HG02885 (cell line): ENCODE measurements at regions not wholly inside any gene's neighbourhood (a gene's known extent, or its start where the extent isn't known, plus 50 kb on each side); places are given as distances from the start of the nearest gene placed in this dataset.
"Not testable (repeated sequence)": the region's sequence is repeated elsewhere in the genome, so short reads cannot be mapped to it uniquely, and the experiment has no call there.

Experiments used
- ATAC-seq: cut with Tn5 transposase; IDR thresholded peaks from one replicate; pipeline ENCODE4 v1.9.1; 2021; ENCODE audit warnings: mild to moderate bottlenecking; ENCODE audit not compliant: unreplicated experiment, poor library complexity

DNA sequence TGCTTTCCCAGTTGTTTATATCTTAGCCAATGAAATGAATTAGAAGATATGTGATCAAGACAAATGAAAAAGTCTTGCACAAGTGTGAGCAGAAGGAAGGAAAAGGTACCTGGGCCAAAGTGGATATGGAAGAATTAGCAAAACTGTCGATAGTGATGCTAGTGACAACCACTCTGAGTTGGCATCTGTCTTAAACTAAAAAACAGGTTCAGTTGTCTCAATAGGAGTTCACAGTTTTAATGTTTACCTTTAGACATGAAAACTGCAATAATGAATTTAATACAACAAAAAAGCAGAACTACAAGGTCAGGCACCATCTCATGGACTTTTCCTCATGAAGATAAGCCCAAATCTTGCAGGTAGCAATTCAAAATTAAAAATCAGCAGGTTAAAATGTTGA is 688.5 kb downstream of the EFNB2 start:
- no peak for ATAC-seq

DNA sequence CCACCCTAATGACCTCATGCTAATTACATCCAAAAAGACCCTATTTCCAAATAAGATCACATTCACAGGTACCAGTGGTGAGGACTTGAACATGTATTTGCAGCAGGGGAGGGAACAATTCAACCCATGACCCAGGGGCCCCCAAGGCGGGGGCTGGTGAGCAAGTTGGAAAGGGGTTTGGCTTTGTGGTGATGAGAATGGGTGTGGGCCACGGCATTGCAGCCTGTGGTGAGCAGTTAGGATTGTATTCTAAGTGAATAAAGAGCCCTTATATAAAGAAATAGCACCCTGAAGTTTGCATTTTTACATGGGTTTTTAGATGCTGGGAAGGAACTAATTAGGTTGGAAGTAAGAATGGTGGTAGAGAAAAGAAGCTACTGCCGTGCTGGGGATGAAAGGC is 694.2 kb downstream of the EFNB2 start:
- no peak for ATAC-seq

DNA sequence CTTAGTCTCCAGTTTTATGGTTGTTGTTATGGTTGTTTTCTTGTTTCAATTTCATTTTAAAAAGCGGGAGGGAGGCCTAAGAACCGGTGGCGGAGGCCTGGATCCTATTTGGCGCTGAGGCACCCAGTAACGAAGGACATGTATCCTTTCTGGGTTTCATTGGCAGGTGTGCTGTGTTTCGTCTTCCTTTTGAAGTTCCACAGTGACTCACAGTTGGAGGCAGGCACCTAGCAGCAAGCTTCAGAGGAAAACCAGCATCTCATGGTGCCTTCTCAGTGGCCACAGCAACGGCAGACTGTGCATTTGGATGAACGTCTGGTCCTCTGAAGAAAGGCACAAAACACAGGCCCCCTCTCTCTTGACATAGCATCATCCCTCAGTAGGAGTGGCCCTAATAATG is 697.2 kb downstream of the EFNB2 start:
- ATAC-seq = no peak

DNA sequence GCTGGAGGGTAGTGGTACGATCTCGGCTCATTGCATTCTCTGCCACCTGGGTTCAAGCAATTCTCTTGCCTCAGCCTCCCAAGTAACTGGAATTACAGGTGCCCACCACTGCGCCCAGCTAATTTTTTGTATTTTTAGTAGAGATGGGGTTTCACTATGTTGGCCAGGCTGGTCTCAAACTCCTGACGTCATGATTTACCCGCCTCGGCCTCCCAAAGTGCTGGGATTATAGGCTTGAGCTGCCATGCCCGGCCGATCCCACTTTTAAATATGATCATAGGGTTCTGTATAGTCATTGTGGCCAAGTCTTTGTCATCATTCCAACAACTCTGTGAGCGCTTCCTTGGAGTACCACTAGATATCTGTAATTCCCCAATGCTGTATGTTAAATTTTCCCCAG is 698.2 kb downstream of the EFNB2 start:
- not testable (repeated sequence) for ATAC-seq

DNA sequence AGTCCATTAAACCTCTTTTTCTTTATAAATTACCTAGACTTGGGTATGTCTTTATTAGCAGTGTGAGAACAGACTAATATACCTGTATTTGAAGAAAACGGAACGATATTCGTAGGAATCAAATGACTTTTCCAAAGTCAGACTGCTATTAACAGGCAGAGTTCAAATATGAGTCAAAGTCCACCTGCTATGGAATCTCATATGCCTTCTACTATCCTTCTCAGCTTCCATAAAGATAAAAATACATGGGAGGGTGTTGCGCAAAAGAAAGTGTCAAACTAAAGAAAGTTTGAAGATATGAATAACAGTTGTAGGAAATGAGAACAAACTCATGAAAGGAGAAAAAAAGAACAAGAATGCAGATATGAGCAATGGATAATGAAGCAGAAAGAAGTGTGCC is 704.6 kb downstream of the EFNB2 start:
- ATAC-seq = no peak

DNA sequence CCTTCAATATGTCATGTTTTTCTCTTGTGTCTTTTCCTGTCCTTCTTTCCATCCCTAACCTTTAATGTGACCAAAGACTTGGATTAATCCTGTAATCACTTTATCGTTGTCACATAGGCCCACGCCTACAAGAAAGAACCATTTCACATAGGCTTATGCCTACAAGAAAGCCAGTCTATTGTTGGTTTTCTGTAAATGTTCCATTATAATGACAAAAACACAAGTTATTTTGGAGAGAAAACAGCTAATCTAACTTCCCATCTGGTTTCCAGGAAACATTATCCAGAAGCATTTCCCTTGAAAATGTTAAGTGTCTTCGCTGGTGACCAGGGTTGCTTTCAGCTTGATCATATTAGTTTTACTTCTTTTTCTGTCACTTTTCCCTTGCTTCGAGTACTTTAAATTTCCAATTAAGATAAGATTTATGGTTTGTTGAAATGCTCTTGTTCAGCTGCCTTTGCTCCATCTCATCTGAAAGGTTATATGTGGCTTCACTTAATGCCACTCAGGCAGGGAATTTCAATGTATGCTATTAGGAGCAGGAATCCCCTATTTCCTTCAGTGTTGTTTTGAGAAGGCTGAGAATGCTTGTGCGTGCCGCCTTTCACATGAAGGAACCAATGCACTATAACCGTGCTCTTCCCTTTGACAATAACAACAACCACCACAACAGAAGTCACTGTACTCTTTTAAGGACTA is 708.2 kb downstream of the EFNB2 start:
- no peak for ATAC-seq

DNA sequence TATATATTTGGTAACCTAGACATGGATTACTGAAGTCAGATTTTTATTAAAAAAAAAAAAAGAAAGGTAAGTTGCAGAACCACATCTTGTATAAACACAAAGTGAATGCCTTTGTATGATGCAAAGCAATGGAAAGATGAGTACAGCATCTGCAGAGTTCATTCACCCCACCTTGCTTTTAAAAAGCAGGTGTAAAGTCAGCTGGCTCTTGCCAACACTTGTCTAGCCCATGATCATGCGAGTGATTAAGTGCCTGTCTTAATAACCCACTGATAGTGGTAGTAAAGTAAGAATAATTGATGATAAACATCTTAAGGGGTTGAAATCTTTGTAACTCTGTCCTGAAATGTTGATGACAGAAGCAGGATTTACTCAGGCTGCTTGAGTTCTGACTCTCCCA is 710.4 kb downstream of the EFNB2 start:
- ATAC-seq = no peak

DNA sequence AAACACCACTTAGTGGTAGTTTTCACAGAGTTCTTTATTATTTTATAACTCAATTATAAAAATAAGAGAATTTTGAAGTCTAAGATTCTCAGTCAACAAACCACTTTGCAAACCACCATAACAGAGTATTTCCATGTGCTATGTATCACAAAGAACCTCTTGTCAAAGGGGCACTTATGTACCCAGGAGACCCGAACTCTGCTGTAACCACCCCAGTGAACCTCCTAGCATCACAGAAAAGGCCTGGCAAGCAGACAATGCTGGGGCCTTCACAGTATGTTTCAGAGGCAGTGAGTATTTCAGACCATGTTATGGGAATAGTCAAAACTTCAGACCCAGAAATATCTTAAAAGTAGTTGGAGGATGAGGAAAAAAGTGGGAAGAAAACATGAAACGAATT is 714.1 kb downstream of the EFNB2 start:
- no peak for ATAC-seq

DNA sequence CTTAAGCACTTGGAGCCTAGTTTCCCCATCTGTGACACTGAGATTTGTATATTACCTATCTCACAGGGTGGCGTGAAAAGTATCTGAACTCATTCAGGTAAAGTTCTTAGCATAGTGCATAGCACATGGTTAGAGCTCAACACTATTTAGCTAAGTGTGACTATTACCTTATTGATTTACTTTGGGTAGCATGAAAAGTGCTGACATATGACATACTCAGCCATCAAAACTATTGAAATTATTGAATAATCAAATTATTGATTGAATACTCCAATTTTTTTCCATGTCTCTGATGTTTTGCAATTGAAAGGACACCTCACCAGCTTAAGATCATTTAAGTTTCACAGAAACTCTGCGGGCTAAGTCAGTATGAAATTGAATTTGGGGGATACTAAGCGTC is 715.0 kb downstream of the EFNB2 start:
- ATAC-seq = no peak

DNA sequence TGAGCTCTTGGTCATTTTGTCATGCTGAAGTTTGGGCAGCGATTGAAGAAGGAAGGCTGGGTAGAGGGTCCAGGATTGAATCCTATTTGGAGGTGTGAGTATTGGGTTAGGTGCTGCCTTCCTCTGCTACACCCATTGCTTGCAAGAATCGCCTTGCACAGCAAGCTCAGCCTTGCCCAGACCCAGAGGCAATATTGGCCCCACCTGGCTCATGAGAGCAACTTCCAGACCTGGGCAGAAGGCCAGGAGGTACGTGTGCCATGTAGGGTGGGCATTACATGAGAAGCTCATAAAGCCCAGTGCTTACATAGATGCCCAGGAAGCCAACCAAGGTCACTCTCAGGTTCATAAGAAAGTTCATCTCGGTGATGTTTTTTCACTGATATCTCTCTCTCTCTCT is 718.0 kb downstream of the EFNB2 start:
- no peak for ATAC-seq

DNA sequence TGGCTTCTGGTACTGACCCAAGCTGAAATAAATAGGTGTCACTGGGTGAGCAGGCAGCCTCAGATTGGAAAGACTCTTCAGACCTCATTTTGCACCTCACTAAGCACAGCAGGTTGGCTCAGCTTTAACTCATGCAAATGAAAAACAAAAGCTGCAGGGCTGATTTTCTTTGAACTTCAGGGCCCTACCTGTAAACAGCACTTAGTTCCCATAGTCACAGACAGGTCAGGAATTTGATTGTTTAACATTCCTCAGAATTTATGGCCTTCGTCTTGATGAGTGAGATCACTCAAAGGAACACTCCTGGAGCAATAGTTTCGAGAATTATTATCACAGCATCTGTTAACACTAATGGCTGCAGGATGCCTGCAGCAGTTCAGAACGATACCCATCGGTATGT is 718.5 kb downstream of the EFNB2 start:
- no peak for ATAC-seq

DNA sequence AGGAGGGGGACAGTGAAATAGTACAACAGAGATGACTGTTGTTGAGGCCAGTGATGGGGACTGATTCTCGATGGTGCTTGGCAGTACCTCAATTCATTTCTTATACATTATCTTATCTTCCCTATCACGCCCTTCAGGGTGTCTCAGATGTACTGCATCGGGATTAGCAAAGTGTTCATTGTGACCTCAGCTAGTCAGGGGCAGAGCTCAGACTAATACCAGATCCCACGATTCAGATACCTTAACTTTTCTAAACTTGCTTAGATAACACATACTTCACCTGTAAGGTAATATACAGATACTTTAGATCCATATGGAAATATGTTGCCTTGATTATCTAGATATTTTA is 720.6 kb downstream of the EFNB2 start:
- ATAC-seq = no peak

DNA sequence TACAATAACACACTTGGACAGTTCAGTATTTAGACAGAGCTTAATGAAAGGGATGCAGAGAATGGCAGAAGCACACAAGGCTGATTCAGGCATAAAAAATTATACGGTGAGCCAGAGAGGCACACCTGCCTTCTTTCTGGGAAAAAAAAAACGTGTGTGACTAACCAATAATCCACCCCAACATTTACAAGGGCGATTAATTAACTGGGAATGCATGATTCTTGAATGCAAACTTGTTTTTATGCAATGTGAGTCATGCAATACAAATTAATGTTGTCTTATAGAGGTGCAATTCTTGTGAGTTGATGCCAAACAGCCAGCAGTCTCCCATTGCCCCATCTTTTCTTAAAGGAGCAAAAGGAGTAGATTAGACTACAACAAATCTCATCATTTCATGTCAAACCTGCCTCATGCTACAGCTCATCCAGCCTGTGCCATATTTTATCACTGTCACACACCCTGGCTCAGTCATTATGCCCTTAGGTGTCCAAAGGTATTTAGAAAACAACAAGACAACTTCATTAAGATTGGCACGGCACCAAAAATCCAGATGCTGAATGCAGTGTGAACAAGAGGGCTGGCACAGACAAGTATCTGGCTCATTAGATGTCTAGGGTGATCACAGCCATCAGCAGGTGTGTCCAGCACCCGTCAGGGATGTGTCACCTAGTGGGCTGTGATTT is 721.1 kb downstream of the EFNB2 start:
- no peak for ATAC-seq

DNA sequence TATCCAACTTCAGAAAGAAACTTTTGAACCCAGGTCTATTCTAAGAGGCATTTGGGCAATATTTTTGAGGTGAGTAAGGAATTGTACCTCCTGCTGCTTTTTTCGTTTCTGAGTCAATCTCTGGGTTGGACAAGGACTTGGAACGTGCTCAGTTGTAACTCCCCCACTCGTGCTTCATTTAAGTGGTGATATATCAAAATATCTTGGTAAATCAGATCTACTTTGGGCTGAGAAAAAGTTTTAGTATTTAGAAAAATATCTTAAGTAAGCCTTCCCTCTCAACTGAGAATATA is 728.9 kb downstream of the EFNB2 start:
- no peak for ATAC-seq

DNA sequence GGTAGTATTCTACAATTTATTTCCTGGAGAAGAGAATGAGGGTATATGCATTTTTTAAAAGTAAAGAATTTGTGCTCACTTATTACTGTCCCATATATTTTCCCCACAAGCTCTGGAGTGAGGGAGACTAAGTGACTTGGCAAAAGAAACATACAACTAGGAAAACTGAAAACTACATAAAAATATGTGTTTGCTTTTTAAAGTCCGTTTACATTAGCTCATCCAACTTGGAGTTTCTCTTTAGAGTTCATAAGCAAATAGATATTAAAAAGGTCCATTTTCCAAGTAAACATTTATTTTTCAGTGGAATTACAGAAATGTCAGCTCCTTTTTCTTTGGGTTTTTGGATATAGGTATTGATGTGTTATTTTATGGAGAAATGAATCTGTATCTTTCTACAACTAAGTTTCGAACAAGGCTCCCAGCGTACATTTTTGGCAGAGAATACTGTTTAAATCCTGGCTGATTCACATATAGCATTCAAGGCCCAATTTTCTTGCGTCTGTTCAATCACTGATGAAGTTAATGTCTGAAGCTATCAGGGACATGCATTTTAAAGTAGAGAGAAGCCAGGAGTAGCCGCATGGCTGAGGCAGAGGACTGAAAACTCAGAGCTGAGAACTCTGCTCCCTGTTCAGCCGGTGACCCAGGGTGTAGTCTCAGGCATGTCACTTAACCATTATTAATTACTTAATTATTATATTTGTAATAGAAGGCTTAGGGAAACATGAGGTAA is 729.4 kb downstream of the EFNB2 start:
- ATAC-seq = no peak

DNA sequence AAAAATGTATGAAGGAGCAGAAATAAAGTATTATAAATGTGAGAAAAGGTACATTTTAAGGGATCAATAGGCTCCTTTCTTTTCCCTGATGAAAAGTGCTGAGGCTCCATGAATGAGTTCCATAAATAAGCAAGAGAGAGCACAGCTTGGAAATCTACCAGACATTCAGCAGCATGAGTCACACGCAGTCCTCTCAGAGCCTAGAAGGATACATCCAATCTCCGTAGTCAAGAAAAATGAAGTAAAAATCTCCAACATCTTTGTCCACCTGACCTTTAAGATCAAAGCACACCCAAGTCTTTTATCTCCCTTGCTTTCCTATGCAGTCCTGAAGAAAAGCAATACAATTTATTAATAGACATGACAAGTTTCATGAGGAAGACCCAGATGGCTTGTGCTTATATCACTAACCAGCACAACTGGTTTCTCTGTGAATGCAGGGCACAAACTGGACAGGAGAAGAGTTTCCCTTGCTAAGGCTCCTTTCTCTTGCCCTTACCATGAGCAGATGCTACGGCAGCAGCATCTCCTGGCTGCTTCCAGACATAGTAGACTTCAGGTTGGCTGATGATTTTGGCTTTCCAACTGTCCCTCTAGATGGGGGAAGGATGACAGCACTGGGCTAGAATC is 730.8 kb downstream of the EFNB2 start:
- ATAC-seq = no peak

DNA sequence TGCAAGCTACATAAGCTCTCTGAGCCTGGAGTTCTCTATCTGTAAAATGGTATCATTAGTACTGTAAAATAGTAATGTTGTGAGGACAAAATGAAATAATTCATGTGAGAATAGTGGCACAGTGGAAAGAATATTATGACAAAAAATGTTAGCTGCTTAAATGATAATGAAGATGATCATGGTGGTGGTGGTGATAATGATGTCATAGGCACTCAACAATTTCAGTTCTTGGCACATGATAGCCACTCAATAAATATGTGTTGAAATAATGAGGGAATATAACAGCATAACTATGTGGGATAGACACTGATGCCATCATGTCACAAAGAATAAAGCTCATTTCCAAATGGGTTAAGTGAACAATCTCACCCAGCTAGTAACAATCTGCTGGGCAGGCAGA is 736.3 kb downstream of the EFNB2 start:
- ATAC-seq = no peak

DNA sequence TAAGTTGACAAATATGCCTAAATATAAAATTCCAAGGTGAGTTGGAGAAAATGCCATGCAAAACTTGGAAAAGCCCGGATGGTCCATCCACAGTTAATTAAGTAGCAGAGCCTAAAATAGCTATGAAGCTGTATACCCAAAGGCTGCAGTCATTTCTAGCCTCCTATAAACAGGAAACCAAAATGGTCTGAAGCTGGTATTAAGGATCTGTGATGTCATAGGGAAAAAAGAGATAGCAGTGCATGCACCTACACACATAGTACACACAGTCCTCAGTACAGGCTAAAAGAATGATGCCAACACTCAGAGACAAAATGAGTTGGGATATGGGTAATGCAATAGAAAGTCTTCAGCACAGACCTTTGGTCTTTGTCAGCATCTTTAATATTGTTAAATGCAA is 736.9 kb downstream of the EFNB2 start:
- no peak for ATAC-seq

DNA sequence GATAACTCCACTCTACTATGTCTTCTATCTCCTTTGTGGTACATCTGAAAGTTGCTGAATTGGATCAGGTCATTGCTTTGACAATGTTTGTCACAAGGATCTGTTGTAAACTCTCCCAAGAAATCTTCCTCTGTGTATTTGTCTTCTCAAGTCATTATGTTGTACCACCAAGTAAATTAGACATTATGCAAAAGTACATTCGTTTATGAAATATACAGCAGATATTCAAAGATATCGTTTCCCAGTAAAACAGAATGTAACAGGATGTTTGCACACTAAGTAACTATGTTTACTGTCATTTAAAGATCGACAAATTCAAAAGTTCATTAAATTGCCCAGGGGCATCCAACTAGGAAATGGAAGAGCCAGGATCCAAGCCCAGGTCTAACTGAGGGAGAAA is 739.4 kb downstream of the EFNB2 start:
- ATAC-seq = no peak

DNA sequence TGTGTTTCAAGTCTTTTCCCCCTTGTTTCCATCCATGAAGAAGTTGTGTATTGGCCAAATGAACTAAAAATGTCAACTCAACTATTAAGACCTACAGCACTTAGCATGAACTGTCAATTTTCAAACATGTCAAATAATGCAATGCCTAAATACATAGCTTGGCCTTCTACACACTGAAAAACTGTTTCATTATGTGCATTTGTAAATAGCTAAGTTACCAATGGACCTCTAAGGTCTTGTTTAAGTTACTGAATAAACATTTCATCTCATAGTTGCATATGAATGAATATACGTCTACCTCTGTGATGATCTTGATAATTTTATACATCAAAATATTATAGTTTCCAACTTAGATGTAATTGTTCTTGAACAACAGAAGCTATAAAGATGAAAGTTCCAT is 744.5 kb downstream of the EFNB2 start:
- ATAC-seq = no peak

DNA sequence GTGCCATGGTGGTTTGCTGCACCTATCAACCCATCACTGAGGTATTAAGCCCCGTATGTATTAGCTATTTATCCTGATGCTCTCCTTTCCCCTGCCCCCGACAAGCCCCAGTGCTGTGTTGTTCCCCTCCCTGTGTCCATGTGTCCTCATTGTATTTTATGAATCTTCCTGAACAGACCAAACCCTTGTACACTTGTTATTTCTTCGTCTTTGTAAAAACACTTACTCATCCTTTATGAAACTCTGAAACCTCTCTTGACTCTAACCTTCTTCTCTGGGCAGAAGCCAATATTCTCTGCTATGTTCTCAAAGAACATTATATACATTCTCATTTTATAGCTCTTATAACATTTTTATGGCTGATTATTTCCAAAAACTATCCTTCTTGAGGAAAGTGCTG is 746.9 kb downstream of the EFNB2 start:
- no peak for ATAC-seq

DNA sequence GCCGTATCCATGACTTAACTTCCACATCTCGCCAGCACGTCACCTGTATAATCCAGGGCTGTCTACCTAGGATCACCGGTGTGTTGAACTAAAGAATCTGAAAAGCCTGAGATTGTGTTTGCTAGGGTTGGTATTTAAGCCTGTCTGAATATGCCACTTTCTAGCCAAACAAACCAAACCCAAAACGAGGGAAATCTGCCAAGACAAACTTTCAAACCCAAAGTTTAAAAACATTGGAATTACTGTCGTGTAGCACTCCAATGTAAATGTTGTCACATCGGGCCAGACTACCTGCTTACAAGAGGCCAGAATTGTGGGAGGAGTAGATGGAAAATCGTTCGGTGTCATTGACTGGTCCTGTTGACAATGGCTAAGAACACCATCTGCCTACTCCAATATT is 747.8 kb downstream of the EFNB2 start:
- ATAC-seq = no peak
